ENCODE measurements at regions not wholly inside any gene's neighbourhood (a gene's known extent, or its start where the extent isn't known, plus 50 kb on each side); places are given as distances from the start of the nearest gene placed in this dataset.

- no peak for TF ChIP-seq POLR2A (IDR thresholded peaks at IDR 0.05; ENCODE audit: low read depth)
- no peak for TF ChIP-seq CTCF (IDR thresholded peaks at IDR 0.05)
- no peak for TF ChIP-seq POLR2AphosphoS5 (IDR thresholded peaks at IDR 0.05)
- TF ChIP-seq EP300 (IDR thresholded peaks at IDR 0.05) = no peak
Observed at GRCh38 chr15:87197981-87198380, 1058.6 kb downstream of the NTRK3 start.
